SH-SY5Y (cell line): ENCODE measurements at regions not wholly inside any gene's neighbourhood (a gene's known extent, or its start where the extent isn't known, plus 50 kb on each side); places are given as distances from the start of the nearest gene placed in this dataset.

ENCODE experiments used
- GATA2 ChIP-seq: IDR thresholded peaks from 2 replicates; pipeline ENCODE4 v1.6.1; 2011; ENCODE audit warnings: mild to moderate bottlenecking, low read depth, low read length
- GATA3 ChIP-seq: IDR thresholded peaks from 2 replicates; pipeline ENCODE4 v1.6.1; 2011; ENCODE audit warnings: low read depth, mild to moderate bottlenecking, low read length, moderate library complexity

- TF ChIP-seq GATA2 (no peak), GATA3 (no peak)
These were observed 100.1 kb upstream of the TPM1 start for GRCh38 chr15:62942428-62942827.
